ENCODE measurements at regions not wholly inside any gene's neighbourhood (a gene's known extent, or its start where the extent isn't known, plus 50 kb on each side); places are given as distances from the start of the nearest gene placed in this dataset.
A peak's percentile ranks its signal among the peaks of the same experiment; 100 is the strongest.
"Not testable (repeated sequence)": the region's sequence is repeated elsewhere in the genome, so short reads cannot be mapped to it uniquely, and the experiment has no call there.

GRCh38 chr17:30653038-30653437, 171.5 kb downstream of the CRLF3 start:
- H3K27ac ChIP-seq (ENCODE audit: low read depth, low read length), result not testable (repeated sequence)
- 79 to 88% (median 79%) methylated on average over 1 of the region's 1 CpG for WGBS, 3 donors

DNA sequence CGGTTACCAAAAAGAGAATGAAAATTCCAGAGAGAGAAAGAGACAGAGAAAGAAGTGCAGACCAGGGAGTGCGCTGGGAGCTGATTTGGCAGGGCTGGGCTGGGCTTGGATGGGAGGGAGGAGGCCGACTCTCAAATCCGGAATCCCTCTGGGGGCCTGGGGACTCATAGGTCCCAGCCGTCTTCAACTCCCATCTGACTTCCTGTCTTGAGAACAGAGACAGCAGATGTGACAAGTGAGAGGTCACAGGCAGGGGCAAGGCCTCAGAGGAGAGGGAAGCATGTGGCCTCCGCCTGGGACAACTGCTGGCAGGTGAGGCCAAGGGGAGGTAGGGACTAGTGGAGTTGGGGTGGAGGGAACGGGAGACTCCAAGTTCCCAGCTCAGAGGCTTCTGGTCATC, 172.9 kb downstream of the GOSR1 start:
- H3K27ac ChIP-seq (ENCODE audit: low read depth, low read length), result not testable (repeated sequence)
- WGBS, 3 donors, result 57 to 68% methylated on average over 4 of the region's 7 CpGs; no CpG with 5 or more reads in 1 of the 3 donors

DNA sequence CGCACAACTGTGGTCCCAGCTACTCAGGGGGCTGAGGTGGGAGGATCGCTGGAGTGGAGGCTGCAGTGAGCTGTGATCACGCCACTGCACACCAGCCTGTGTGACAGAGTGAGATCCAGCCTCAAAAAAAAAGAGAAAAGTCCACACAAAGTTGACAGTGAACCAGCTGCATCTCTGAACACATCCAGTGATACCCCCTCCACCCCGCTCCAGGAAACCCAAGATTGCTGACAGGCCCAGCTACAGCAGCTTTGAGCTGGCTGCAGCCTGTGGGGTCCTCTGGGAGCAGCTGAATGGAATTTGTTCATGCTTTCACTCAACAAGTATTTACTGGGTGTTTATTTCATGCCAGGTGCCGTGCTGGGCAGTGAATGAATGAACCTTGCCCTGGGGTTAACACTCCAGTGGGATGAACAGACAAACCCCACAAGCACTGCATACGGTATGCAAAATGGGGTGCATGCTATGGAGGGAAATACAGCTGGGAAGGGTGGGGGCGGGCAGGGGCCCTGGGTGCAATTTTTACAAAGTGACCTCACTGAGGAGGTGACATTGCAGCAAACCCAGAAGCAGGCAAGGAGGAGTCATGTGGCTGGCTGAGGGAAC, 170.9 kb downstream of the GOSR1 start:
- 88 to 91% (median 89%) methylated on average over 7 of the region's 7 CpGs for WGBS, 3 donors
- not testable (repeated sequence) for H3K27ac ChIP-seq (ENCODE audit: low read depth, low read length)

DNA sequence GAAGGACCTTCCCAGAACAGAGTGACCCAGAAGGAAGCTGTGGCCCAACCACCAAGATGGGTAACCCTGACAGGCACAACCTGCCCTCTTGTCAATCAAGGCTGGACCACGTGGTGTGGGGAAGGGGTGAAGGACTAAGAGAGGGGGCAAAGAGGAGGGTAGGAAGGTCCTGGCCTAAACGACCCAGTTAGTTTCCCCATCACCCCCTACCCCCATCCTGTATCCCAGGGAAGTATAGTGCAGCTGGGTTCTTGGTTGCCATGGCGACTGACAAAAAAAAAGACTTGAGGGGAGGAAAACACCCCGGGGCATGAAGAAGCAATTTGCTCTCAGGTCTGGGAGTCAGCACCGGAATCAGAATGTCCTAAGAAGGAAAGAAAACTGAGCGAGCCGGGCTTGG, 168.7 kb downstream of the GOSR1 start:
- not testable (repeated sequence) for H3K27ac ChIP-seq (ENCODE audit: low read depth, low read length)
- 13 to 23% (median 22%) methylated on average over 4 to 7 of the region's 7 CpGs for WGBS, 3 donors

GRCh38 chr17:30644713-30645112, 167.5 kb downstream of the GOSR1 start:
- H3K27ac ChIP-seq (ENCODE audit: low read depth, low read length), result not testable (repeated sequence)
- 6 to 28% (median 16%) methylated on average over 3 to 4 of the region's 8 CpGs for WGBS, 3 donors

- H3K27ac ChIP-seq (ENCODE audit: low read depth, low read length), result not testable (repeated sequence)
- 85 to 91% (median 90%) methylated on average over 7 of the region's 9 CpGs for WGBS, 3 donors
Observed at GRCh38 chr17:30644287-30644686, 167.1 kb downstream of the GOSR1 start.

- WGBS, 3 donors, result 96 to 97% (median 96%) methylated on average over 6 of the region's 7 CpGs
- not testable (repeated sequence) for H3K27ac ChIP-seq (ENCODE audit: low read depth, low read length)
Observed at GRCh38 chr17:30641428-30641827, 164.2 kb downstream of the GOSR1 start.

- H3K27ac ChIP-seq (ENCODE audit: low read depth, low read length), result not testable (repeated sequence)
- 85 to 93% (median 92%) methylated on average over 3 of the region's 4 CpGs for WGBS, 3 donors
Observed at GRCh38 chr17:30639391-30639790, 162.2 kb downstream of the GOSR1 start.

DNA sequence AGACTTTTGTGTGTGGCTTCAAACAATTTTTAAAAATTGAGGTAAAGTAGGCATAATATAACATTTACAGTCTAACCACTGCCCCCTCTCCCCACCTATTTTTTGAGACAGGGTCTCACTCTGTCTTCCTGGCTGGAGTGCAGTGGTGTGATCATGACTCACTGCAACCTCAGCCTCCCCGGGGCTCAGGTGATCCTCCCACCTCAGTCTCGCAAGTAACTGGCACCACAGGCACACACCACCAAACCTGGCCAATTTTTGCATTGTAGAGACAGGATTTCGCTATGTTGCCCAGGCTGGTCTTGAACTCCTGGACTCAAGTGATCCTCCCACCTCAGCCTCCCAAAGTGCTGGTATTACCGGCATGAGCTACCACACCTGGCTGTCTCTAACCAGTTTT, 161.8 kb downstream of the GOSR1 start:
- not testable (repeated sequence) for H3K27ac ChIP-seq (ENCODE audit: low read depth, low read length)
- 77 to 85% (median 83%) methylated on average over 3 of the region's 4 CpGs for WGBS, 3 donors

- 93 to 97% (median 94%) methylated on average over 6 of the region's 6 CpGs for WGBS, 3 donors
- not testable (repeated sequence) for H3K27ac ChIP-seq (ENCODE audit: low read depth, low read length)
Observed at GRCh38 chr17:30631651-30632050, 154.4 kb downstream of the GOSR1 start.

GRCh38 chr17:30625380-30625779, 148.2 kb downstream of the GOSR1 start:
- not testable (repeated sequence) for H3K27ac ChIP-seq (ENCODE audit: low read depth, low read length)
- 93 to 96% (median 95%) methylated on average over 9 to 11 of the region's 18 CpGs for WGBS, 3 donors

- not testable (repeated sequence) for H3K27ac ChIP-seq (ENCODE audit: low read depth, low read length)
- 94 to 97% (median 95%) methylated on average over 16 of the region's 16 CpGs for WGBS, 3 donors
Observed at GRCh38 chr17:30624180-30624579, 147.0 kb downstream of the GOSR1 start.

DNA sequence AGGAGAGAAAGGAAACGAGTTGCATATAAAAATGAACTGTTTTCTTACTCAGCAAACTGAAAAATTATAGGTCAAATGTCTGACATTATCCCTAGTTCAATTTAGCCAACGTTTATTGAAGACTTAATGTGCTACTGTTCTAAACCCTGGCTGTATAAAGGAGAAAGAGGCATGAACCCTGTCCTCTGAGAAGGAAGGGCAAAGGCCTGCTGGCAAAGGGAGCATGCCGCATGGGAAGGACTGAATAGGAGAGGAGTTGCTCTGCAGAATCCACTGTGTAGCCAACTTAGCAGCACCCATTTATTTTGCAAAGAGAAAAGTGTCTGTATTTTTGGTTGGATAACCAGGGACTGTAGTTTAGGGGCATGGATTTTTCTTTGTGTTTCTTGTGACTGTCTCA, 132.5 kb downstream of the GOSR1 start:
- 43 to 56% (median 55%) methylated on average over 2 of the region's 3 CpGs for WGBS, 3 donors
- H3K27ac ChIP-seq (ENCODE audit: low read depth, low read length), result not testable (repeated sequence)

DNA sequence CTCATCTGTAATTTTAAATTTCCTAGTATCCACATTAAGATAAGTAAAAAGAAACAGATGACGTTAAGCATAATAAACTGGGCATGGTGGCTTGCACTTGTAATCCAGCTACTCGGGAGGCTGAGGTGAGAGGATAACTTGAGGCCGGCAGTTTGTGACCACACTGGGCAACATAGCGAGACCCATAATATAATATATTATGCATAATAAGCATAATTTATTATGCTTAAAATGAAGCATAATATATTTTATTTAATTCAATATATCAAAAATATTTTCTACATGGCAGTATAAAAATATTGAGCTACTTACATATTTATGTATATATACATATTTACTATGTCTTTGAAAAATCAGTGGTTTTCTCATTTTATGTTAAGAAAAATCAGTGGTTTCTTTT, 128.3 kb downstream of the GOSR1 start:
- no peak overlapping the region for H3K27ac ChIP-seq (ENCODE audit: low read depth, low read length)
- 93 to 97% (median 97%) methylated on average over 4 of the region's 4 CpGs for WGBS, 3 donors

GRCh38 chr17:30605027-30605426, 127.8 kb downstream of the GOSR1 start:
- WGBS, 3 donors, result 68 to 96% (median 91%) methylated on average over 1 of the region's 1 CpG
- no peak overlapping the region for H3K27ac ChIP-seq (ENCODE audit: low read depth, low read length)

- not testable (repeated sequence) for H3K27ac ChIP-seq (ENCODE audit: low read depth, low read length)
- WGBS, 3 donors, result 86 to 100% (median 100%) methylated on average over 1 of the region's 2 CpGs
Observed at GRCh38 chr17:30602396-30602795, 125.2 kb downstream of the GOSR1 start.

DNA sequence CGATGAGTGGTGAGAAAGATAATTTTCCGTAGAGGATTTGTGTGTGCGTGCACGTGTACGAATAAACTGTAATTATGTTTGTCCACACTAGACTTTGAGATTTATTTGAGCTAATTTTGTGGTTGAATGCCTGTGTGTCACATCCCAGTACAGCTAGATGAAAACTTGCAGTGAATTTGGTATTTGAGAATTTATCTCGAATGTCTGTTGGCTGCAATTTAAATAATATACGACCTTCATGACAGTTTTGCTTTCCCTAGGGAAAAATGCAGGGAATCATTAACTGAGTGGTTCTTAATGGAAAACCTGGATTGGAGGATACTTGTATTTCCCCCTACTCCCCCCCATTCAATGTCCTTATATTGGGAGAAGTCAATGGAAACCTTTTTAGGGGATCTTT, 124.8 kb downstream of the GOSR1 start:
- not testable (repeated sequence) for H3K27ac ChIP-seq (ENCODE audit: low read depth, low read length)
- WGBS, 3 donors, result 17 to 53% (median 47%) methylated on average over 7 of the region's 7 CpGs

DNA sequence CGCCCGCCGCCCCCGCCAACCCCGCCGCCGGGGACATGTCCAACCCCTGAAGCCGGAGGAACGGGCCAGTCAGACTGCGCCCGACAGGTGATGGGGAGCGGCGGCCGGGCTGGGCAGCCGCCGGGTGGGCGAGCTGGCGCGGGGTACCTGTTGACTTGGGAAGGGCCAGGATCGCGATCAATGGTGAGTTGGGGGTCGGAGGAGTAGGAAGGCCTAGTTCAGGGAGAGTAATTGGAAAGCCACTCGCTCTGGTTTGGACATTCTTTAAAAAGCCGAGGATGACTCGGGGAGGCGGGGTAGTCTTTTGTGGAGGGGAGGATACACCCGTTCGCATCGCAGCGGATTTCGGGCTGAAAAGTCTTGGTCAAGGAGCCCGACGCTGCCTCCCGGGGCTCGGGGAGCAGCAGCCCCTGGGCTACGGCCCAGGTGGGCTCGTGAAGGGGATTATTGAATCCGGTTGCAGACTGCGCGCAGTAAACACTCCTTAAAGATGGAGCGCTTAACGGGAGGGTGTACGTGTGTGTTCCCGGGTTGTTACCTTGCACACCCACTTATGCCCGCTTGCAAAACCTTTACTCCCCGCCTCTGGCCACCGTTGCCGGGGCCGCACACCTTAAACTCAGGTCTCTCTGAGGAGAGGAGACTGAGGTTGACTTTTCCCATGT, 123.8 kb downstream of the GOSR1 start:
- 1% methylated on average over 49 of the region's 49 CpGs for WGBS, 3 donors
- H3K27ac ChIP-seq (ENCODE audit: low read depth, low read length), result peak overlapping the region; percentile 19

DNA sequence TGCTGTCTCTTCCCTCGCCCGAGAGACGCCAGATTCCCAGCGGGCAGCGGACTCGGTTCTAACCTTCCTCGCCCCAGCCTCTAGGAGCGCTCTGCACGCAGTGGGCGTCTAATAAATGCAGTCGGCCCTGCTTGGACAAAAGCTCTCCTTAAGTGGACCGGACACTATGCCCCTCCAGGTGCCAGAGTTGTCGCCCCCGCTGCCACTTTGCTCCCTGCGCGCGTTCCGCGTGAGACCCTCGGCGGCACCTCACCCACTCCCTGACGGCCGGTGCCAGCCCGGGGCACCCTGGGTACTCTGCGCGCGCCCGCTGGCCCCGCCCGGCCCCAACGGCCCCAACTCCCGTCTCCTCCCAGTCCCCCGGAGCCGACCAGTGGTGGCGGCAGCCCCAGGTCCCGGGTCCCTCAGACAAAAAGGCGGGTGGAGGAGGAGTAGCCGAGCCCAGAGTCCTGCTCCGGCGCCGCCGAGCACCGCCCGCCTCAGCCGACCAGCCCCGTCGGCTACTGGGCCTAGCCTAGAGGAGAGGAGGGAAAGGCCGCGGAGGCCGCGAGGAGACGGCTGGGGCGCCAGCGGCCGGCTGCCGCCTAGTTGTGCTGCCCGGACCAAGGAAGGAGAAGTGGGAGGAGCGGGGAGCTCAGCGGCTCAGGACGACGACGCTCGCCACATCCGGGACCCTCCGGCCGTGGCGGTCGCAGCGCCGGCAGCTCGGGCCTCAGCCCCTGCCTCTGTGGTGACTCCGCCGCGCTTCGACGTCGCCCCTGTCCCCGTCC, 123.0 kb downstream of the GOSR1 start:
- H3K27ac ChIP-seq (ENCODE audit: low read depth, low read length), result peak overlapping the region; percentile 19
- WGBS, 3 donors, result 0 to 1% (median 0%) methylated on average over 49 to 78 of the region's 78 CpGs

Measured in adipose tissue (tissue), 3 donors.